OCI-LY7 (cell line): ENCODE measurements at regions not wholly inside any gene's neighbourhood (a gene's known extent, or its start where the extent isn't known, plus 50 kb on each side); places are given as distances from the start of the nearest gene placed in this dataset.

Experiments
- EZH2phosphoT487 ChIP-seq: fragments of 200-600 bp; sonication (generic); IDR thresholded peaks from 2 replicates; pipeline ENCODE4 v1.6.1; 2018; ENCODE audit warnings: low read depth, borderline replicate concordance, mild to moderate bottlenecking, mixed run types, antibody characterized with exemption, low read length, moderate library complexity, mixed read lengths
- TF ChIP-seq, protein P1 (sequence below): fragments of 200-600 bp; sonication (generic); conservative IDR thresholded peaks from 2 replicates; pipeline ENCODE4 v1.5.1; 2014; ENCODE audit warnings: mild to moderate bottlenecking, antibody characterized with exemption, low read length, moderate library complexity, mixed read lengths

DNA sequence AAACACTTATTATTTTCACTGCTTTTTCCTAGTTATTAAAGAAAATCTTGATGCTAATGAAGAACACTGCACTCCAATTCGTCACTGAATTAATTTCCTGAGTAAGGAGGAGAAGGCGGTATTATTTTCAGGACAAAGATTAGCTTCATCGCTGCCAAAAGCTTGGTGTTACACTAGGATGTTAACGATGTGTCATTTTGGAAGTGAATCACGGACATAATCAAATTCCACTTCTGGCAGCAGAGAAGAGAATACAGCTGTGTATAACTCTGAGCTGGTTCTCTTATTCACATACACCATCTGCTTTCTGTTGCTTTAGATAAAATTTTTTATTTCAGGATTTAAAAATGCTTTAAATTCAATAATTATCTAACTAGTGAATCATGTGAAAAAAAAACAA lies 74.1 kb downstream of the SCG2 start:
- TF ChIP-seq, protein P1, sequence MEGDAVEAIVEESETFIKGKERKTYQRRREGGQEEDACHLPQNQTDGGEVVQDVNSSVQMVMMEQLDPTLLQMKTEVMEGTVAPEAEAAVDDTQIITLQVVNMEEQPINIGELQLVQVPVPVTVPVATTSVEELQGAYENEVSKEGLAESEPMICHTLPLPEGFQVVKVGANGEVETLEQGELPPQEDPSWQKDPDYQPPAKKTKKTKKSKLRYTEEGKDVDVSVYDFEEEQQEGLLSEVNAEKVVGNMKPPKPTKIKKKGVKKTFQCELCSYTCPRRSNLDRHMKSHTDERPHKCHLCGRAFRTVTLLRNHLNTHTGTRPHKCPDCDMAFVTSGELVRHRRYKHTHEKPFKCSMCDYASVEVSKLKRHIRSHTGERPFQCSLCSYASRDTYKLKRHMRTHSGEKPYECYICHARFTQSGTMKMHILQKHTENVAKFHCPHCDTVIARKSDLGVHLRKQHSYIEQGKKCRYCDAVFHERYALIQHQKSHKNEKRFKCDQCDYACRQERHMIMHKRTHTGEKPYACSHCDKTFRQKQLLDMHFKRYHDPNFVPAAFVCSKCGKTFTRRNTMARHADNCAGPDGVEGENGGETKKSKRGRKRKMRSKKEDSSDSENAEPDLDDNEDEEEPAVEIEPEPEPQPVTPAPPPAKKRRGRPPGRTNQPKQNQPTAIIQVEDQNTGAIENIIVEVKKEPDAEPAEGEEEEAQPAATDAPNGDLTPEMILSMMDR = no peak
- no peak for TF ChIP-seq EZH2phosphoT487
